ENCODE measurements at regions not wholly inside any gene's neighbourhood (a gene's known extent, or its start where the extent isn't known, plus 50 kb on each side); places are given as distances from the start of the nearest gene placed in this dataset.

DNA sequence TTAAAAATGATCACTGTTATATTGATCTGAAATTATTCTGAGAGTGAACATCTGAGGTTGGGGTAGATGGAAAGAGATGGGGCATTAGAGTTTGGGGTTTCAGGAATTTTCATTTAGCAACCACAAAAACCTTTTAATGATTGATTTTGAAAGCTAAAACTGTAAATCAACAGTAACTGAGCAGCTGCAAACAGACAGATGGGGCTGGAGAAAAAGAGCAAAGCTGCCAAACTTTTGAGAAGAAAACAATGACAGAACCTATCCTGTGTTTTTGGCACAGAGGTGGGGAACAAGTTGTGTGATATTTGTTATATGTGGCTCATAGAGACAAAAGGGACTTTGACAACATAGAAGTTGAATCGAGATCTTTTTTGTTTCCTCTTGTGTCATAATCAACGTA, 415.8 kb upstream of the DSEL start:
- H3K27ac Mint-ChIP-seq: no peak overlapping the region
- intact Hi-C loops (cut with micrococcal nuclease): no loop called here

DNA sequence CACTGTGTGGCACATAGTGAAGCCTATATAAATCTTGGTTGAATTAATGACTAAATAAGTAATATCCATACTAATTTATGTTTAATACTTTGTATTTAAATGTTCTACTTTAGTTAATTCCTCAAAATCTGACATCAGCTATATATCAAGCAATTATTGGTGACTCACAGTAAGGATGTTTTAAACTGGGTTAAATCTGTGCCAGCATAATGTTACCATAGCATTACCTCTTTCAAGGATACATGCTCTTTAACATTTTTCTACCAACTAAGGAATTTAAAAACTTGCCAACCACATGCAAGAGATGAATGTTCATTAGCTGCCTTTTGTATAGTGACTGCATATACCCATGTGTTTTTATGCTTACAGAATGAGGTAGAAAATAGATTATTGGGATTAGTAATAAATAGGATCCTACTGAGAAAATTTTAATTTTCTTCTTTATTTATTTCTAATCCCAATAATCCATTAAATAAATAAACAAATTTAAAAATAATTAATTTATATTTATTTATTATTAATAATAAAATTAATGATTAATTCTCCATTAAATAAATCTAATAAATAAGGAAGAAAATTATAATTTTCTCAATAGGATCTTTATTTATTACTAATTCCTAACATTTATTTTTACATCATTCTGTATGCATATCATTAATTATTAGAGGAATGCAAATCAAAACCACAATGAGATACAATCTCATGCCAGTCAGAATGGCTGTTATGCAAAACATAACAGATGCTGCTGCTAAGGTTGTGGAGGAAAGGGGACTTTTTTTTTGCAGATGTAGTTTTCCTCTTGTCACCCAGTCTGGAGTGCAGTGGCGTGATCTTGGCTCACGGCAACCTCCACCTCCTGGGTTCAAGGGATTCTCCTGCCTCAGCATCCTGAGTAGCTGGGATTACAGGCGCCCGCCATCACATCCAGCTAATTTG, 410.7 kb upstream of the DSEL start:
- H3K4me3 ChIP-seq (ENCODE audit: low read length in 2 of 2): no peak overlapping the region
- peaks cover 0 to 3% (median 0%) of the 10 kb centered on the region in 8 donors for H3K9me3 Mint-ChIP-seq
- H3K4me1 Mint-ChIP-seq: no peaks in the 10 kb centered on the region
- no peaks in the 10 kb centered on the region for H3K4me1 ChIP-seq (ENCODE audit: insufficient read depth, low read length)
- H3K4me3 Mint-ChIP-seq: no peak overlapping the region
- no peak for DNase-seq
- no peaks in the 10 kb centered on the region for H3K27me3 Mint-ChIP-seq
- CTCF ChIA-PET (ENCODE audit: partially characterized antibody): no interaction called here
- no peaks in the 10 kb centered on the region for H3K9me3 ChIP-seq (ENCODE audit: control insufficient read depth in 1 of 2, low read length in 2 of 2)
- intact Hi-C loops (cut with micrococcal nuclease): loop anchor here (10.0 kb wide), 1 partner anchor 58 kb away; no protein-coding TSS in a partner anchor
- H3K27me3 ChIP-seq (ENCODE audit: insufficient read depth, low read length): no peaks in the 10 kb centered on the region
- no peaks in the 10 kb centered on the region for H3K36me3 ChIP-seq (ENCODE audit: insufficient read depth, low read length)
- H3K27ac Mint-ChIP-seq: no peak overlapping the region
- no peak overlapping the region for H3K27ac ChIP-seq (ENCODE audit: low read depth, low read length)
- POLR2A ChIA-PET (ENCODE audit: partially characterized antibody): no interaction called here
- no peaks in the 10 kb centered on the region for H3K36me3 Mint-ChIP-seq

More for the DNA sequence above, 415.8 kb upstream of the DSEL start:
- no peaks in the 10 kb centered on the region for H3K4me1 ChIP-seq (ENCODE audit: insufficient read depth, low read length)
- H3K27me3 Mint-ChIP-seq: no peaks in the 10 kb centered on the region
- DNase-seq: no peak
- no peaks in the 10 kb centered on the region for H3K9me3 ChIP-seq (ENCODE audit: control insufficient read depth in 1 of 2, low read length in 2 of 2)
- H3K27me3 ChIP-seq (ENCODE audit: insufficient read depth, low read length): no peaks in the 10 kb centered on the region
- no peak overlapping the region for H3K27ac ChIP-seq (ENCODE audit: low read depth, low read length)
- no peaks in the 10 kb centered on the region for H3K36me3 Mint-ChIP-seq
- no peaks in the 10 kb centered on the region for H3K9me3 Mint-ChIP-seq
- no peaks in the 10 kb centered on the region for H3K4me1 Mint-ChIP-seq
- CTCF ChIA-PET (ENCODE audit: partially characterized antibody): no interaction called here
- no peak overlapping the region for H3K4me3 ChIP-seq (ENCODE audit: low read length in 2 of 2)
- H3K36me3 ChIP-seq (ENCODE audit: insufficient read depth, low read length): no peaks in the 10 kb centered on the region
- POLR2A ChIA-PET (ENCODE audit: partially characterized antibody): no interaction called here
- no peak overlapping the region for H3K4me3 Mint-ChIP-seq

DNA sequence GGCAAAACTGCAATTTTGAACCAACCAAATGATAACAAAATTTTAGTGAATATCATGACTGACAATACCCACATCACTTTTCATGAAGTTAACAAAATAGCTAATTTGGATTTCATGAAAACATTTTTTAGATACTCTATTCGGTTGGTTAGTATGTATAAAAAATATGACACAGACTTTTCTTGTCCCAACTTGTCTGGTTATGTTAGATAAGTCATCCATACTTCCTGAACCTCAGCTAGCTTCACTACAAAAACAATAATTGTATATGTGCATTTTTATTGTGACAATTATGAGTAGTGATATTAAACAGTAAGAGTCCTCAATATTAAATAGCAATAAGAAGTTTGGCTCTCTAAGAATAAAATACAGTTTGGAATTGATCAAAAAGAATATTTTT, 408.1 kb upstream of the DSEL start:
- no peaks in the 10 kb centered on the region for H3K4me1 Mint-ChIP-seq

DNA sequence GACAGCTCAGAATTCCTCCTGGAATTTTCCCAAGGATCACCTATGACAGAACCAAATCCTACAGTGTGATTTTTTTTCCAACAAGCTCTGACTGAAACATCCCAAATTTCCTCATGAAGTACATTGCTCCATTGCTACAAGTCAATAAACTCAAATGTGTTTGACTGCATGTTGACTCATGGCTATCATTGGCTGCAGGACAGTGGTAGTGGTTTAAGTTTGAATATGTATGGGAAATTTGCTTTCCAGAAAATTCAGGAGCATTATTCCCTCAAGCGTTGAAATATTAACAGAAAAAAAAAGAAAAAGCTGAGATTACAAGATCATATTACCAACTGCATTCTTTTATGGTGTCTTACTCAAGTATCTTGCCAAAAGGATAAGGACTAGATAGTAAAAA, 402.8 kb upstream of the DSEL start:
- Mint-ChIP-seq H3K9me3 (peaks cover 0 to 3% (median 0%) of the 10 kb centered on the region in 8 donors), H3K4me1 (no peaks in the 10 kb centered on the region), H3K4me3 (no peak overlapping the region), H3K36me3 (no peaks in the 10 kb centered on the region), H3K27me3 (no peaks in the 10 kb centered on the region), H3K27ac (no peak overlapping the region)
- Histone ChIP-seq H3K27me3 (ENCODE audit: insufficient read depth, low read length) (no peaks in the 10 kb centered on the region), H3K4me3 (ENCODE audit: low read length in 2 of 2) (no peak overlapping the region), H3K36me3 (ENCODE audit: insufficient read depth, low read length) (no peaks in the 10 kb centered on the region), H3K9me3 (ENCODE audit: control insufficient read depth in 1 of 2, low read length in 2 of 2) (no peaks in the 10 kb centered on the region), H3K4me1 (ENCODE audit: insufficient read depth, low read length) (no peaks in the 10 kb centered on the region), H3K27ac (ENCODE audit: low read depth, low read length) (no peak overlapping the region)
- DNase-seq: no peak
- ChIA-PET POLR2A (ENCODE audit: partially characterized antibody) (no interaction called here), CTCF (ENCODE audit: partially characterized antibody) (no interaction called here)
- intact Hi-C loops (cut with micrococcal nuclease): no loop called here

More for the DNA sequence above, 408.1 kb upstream of the DSEL start:
- no peak overlapping the region for H3K4me3 Mint-ChIP-seq
- CTCF ChIA-PET (ENCODE audit: partially characterized antibody): no interaction called here
- Histone ChIP-seq H3K36me3 (ENCODE audit: insufficient read depth, low read length) (no peaks in the 10 kb centered on the region), H3K4me3 (ENCODE audit: low read length in 2 of 2) (no peak overlapping the region), H3K9me3 (ENCODE audit: control insufficient read depth in 1 of 2, low read length in 2 of 2) (no peaks in the 10 kb centered on the region), H3K27me3 (ENCODE audit: insufficient read depth, low read length) (no peaks in the 10 kb centered on the region), H3K4me1 (ENCODE audit: insufficient read depth, low read length) (no peaks in the 10 kb centered on the region), H3K27ac (ENCODE audit: low read depth, low read length) (no peak overlapping the region)
- intact Hi-C loops (cut with micrococcal nuclease): loop anchor here (10.0 kb wide), 1 partner anchor 60 kb away; no protein-coding TSS in a partner anchor
- no peak overlapping the region for H3K27ac Mint-ChIP-seq
- H3K27me3 Mint-ChIP-seq: no peaks in the 10 kb centered on the region
- POLR2A ChIA-PET (ENCODE audit: partially characterized antibody): no interaction called here
- H3K36me3 Mint-ChIP-seq: no peaks in the 10 kb centered on the region
- no peak for DNase-seq
- peaks cover 0 to 3% (median 0%) of the 10 kb centered on the region in 8 donors for H3K9me3 Mint-ChIP-seq

DNA sequence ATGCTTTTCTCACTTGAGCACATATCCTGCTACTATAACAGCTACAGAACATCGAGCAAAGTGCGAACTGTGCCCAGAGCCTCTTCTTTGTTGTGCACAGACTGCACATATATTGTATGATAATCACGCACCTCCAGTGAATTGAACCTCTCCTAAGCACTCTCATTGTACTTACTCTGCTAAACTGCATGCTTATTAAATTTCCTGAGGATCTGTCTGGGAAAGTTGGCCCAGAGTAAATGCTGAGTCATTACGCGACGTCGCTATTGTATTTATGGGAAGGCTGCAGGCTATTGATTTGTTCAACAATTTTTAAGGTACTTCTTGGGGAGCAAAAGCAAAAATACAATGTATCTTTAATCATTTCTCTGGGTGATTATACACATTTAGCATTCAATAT, 399.6 kb upstream of the DSEL start:
- H3K4me3 ChIP-seq (ENCODE audit: low read length in 2 of 2): no peak overlapping the region
- Mint-ChIP-seq H3K36me3 (no peaks in the 10 kb centered on the region), H3K27me3 (no peaks in the 10 kb centered on the region), H3K27ac (no peak overlapping the region), H3K9me3 (peaks cover 0 to 2% (median 0%) of the 10 kb centered on the region in 8 donors), H3K4me3 (no peak overlapping the region), H3K4me1 (no peaks in the 10 kb centered on the region)
- no peaks in the 10 kb centered on the region for H3K4me1 ChIP-seq (ENCODE audit: insufficient read depth, low read length)
- intact Hi-C loops (cut with micrococcal nuclease): no loop called here
- CTCF ChIA-PET (ENCODE audit: partially characterized antibody): no interaction called here
- H3K27me3 ChIP-seq (ENCODE audit: insufficient read depth, low read length): no peaks in the 10 kb centered on the region
- H3K9me3 ChIP-seq (ENCODE audit: control insufficient read depth in 1 of 2, low read length in 2 of 2): no peaks in the 10 kb centered on the region
- no peak for DNase-seq
- POLR2A ChIA-PET (ENCODE audit: partially characterized antibody): no interaction called here
- H3K27ac ChIP-seq (ENCODE audit: low read depth, low read length): no peak overlapping the region
- no peaks in the 10 kb centered on the region for H3K36me3 ChIP-seq (ENCODE audit: insufficient read depth, low read length)

DNA sequence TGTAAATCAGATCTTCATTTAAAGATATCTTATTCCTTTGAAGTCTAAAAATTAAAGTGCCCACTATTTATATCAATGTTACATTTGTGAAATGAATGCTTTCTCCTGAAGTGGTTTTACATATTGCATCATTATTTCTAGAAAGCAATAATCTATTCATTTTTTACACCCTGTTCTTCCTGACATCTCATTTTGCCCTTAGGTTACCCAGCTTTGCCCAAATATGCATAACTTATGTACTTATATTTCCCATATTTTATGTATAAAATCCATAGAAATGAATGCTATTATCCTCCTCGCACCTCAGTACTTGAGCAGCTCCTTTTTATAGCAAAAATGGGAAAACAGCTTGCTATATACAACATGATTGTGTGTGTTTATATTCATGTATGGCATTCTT, 396.5 kb upstream of the DSEL start:
- POLR2A ChIA-PET (ENCODE audit: partially characterized antibody): no interaction called here
- no peak overlapping the region for H3K27ac ChIP-seq (ENCODE audit: low read depth, low read length)
- DNase-seq: no peak
- no peaks in the 10 kb centered on the region for H3K4me1 ChIP-seq (ENCODE audit: insufficient read depth, low read length)
- Mint-ChIP-seq H3K4me1 (no peaks in the 10 kb centered on the region), H3K27me3 (no peaks in the 10 kb centered on the region), H3K4me3 (no peak overlapping the region), H3K9me3 (peaks cover 0 to 2% (median 0%) of the 10 kb centered on the region in 8 donors), H3K36me3 (no peaks in the 10 kb centered on the region), H3K27ac (no peak overlapping the region)
- no peaks in the 10 kb centered on the region for H3K9me3 ChIP-seq (ENCODE audit: control insufficient read depth in 1 of 2, low read length in 2 of 2)
- no peak overlapping the region for H3K4me3 ChIP-seq (ENCODE audit: low read length in 2 of 2)
- CTCF ChIA-PET (ENCODE audit: partially characterized antibody): no interaction called here
- intact Hi-C loops (cut with micrococcal nuclease): no loop called here
- no peaks in the 10 kb centered on the region for H3K36me3 ChIP-seq (ENCODE audit: insufficient read depth, low read length)
- no peaks in the 10 kb centered on the region for H3K27me3 ChIP-seq (ENCODE audit: insufficient read depth, low read length)

DNA sequence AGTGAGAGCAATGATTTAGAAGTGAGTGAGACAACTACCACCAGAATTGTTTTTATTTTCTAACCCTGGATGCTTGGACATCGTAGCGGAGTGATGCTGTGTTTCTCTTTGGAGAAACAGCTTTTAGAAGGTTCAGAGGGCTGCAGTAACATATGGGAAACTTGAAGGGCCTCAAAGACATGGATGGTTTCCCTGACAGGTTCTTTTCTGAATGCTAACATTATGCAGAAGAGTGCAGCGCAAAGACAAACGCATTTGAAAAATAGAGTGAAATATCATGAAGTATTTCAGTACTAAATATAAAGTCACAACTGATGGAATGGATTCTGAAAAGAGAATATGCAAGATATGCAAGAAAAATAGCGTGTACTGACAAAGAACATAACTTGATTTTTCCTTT, 385.1 kb upstream of the DSEL start:
- Mint-ChIP-seq H3K27me3 (no peaks in the 10 kb centered on the region), H3K4me3 (no peak overlapping the region), H3K9me3 (peaks cover 0 to 4% (median 0%) of the 10 kb centered on the region in 8 donors), H3K27ac (no peak overlapping the region), H3K36me3 (no peaks in the 10 kb centered on the region), H3K4me1 (no peaks in the 10 kb centered on the region)
- Histone ChIP-seq H3K9me3 (ENCODE audit: control insufficient read depth in 1 of 2, low read length in 2 of 2) (no peaks in the 10 kb centered on the region), H3K27me3 (ENCODE audit: insufficient read depth, low read length) (no peaks in the 10 kb centered on the region), H3K4me3 (ENCODE audit: low read length in 2 of 2) (no peak overlapping the region), H3K4me1 (ENCODE audit: insufficient read depth, low read length) (no peaks in the 10 kb centered on the region), H3K27ac (ENCODE audit: low read depth, low read length) (no peak overlapping the region), H3K36me3 (ENCODE audit: insufficient read depth, low read length) (no peaks in the 10 kb centered on the region)
- ChIA-PET CTCF (ENCODE audit: partially characterized antibody) (no interaction called here), POLR2A (ENCODE audit: partially characterized antibody) (no interaction called here)
- no peak for DNase-seq
- intact Hi-C loops (cut with micrococcal nuclease): no loop called here

Data from CD4-positive, alpha-beta memory T cell (primary cell).